Mesenchymal stem cell (in vitro differentiated cells and primary cell): ENCODE measurements at regions not wholly inside any gene's neighbourhood (a gene's known extent, or its start where the extent isn't known, plus 50 kb on each side); places are given as distances from the start of the nearest gene placed in this dataset.

Experiments used
- DNase-seq: peaks from one replicate; pipeline ENCODE4 v3.0.0-alpha.2; 2013
- H2AFZ ChIP-seq: one replicate; pipeline ENCODE4 v1.6.1; 2013; ENCODE audit warnings: low read depth, mild to moderate bottlenecking, control low read depth, inconsistent platforms, low read length, moderate library complexity
- H2AK5ac ChIP-seq: 2 replicates; pipeline ENCODE4 v1.6.1; 2013; ENCODE audit warnings: low read length, moderate library complexity, mild to moderate bottlenecking, inconsistent platforms; ENCODE audit not compliant: severe bottlenecking
- H2BK120ac ChIP-seq: one replicate; pipeline ENCODE4 v1.6.1; 2013; ENCODE audit warnings: low read depth, mild to moderate bottlenecking, inconsistent platforms, low read length, moderate library complexity
- H2BK12ac ChIP-seq, 2 experiments: one replicate each; pipeline ENCODE4 v1.6.1; 2013; ENCODE audit warnings: inconsistent platforms in 2 of 2, low read length in 2 of 2, mild to moderate bottlenecking in 2 of 2, moderate library complexity in 2 of 2, control low read depth in 1 of 2
- H2BK15ac ChIP-seq: one replicate; pipeline ENCODE4 v1.6.1; 2013; ENCODE audit warnings: mild to moderate bottlenecking, low read depth, inconsistent platforms; ENCODE audit not compliant: poor library complexity, severe bottlenecking
- H2BK5ac ChIP-seq: 2 replicates; pipeline ENCODE4 v1.6.1; 2013; ENCODE audit warnings: low read depth, mild to moderate bottlenecking, low read length, control low read depth, inconsistent platforms; ENCODE audit not compliant: poor library complexity, severe bottlenecking
- H3K14ac ChIP-seq, 2 experiments: one replicate each; pipeline ENCODE4 v1.6.1; 2013; ENCODE audit warnings: inconsistent platforms in 2 of 2, low read length in 2 of 2, control low read depth in 1 of 2, mild to moderate bottlenecking in 1 of 2, moderate library complexity in 1 of 2
- H3K18ac ChIP-seq, 2 experiments: one replicate each; pipeline ENCODE4 v1.6.1; 2013; ENCODE audit warnings: inconsistent platforms in 2 of 2, low read length in 2 of 2, control low read depth in 1 of 2, low read depth in 1 of 2, mild to moderate bottlenecking in 1 of 2
- H3K23ac ChIP-seq, 2 experiments: one replicate each; pipeline ENCODE4 v1.6.1; 2013; ENCODE audit warnings: inconsistent platforms in 2 of 2, low read length in 2 of 2, mild to moderate bottlenecking in 2 of 2, moderate library complexity in 2 of 2, control low read depth in 1 of 2
- H3K27ac ChIP-seq: 2 replicates; pipeline ENCODE4 v1.5.1; 2013; ENCODE audit warnings: mild to moderate bottlenecking, moderate library complexity, low read length, control low read depth, inconsistent platforms; ENCODE audit not compliant: poor library complexity, severe bottlenecking
- H3K27me3 ChIP-seq, 2 experiments: 2 replicates each; pipeline versions ENCODE4 v1.6.1 to v1.7.0; 2013; ENCODE audit warnings: low read length in 2 of 2, mild to moderate bottlenecking in 2 of 2, moderate library complexity in 2 of 2, control low read depth in 1 of 2, inconsistent platforms in 1 of 2; ENCODE audit not compliant: control insufficient read depth in 1 of 2, insufficient read depth in 1 of 2
- H3K36me3 ChIP-seq, 2 experiments: 2 replicates each; pipeline versions ENCODE4 v1.6.1 to v1.7.0; 2013; ENCODE audit warnings: low read length in 2 of 2, control low read depth in 1 of 2, inconsistent platforms in 1 of 2, low read depth in 1 of 2, mild to moderate bottlenecking in 1 of 2; ENCODE audit not compliant: insufficient read depth in 2 of 2, control insufficient read depth in 1 of 2
- H3K4ac ChIP-seq, 2 experiments: one replicate each; pipeline ENCODE4 v1.6.1; 2013; ENCODE audit warnings: inconsistent platforms in 2 of 2, low read length in 2 of 2, mild to moderate bottlenecking in 2 of 2, moderate library complexity in 2 of 2, control low read depth in 1 of 2, low read depth in 1 of 2
- H3K4me1 ChIP-seq: 2 replicates; pipeline ENCODE4 v1.6.1; 2013; ENCODE audit warnings: low read depth, low read length, control low read depth; ENCODE audit not compliant: control insufficient read depth, insufficient read depth
- H3K4me2 ChIP-seq: 2 replicates; pipeline ENCODE4 v1.6.1; 2013; ENCODE audit warnings: low read length, mild to moderate bottlenecking, inconsistent platforms; ENCODE audit not compliant: poor library complexity, severe bottlenecking
- H3K4me3 ChIP-seq, 2 experiments: 2 replicates each; pipeline versions ENCODE4 v1.5.1 to v1.7.0; 2013; ENCODE audit warnings: low read length in 2 of 2, mild to moderate bottlenecking in 2 of 2, control low read depth in 1 of 2, low read depth in 1 of 2; ENCODE audit not compliant: insufficient read depth in 1 of 2
- H3K79me1 ChIP-seq: replicated peaks from 2 replicates; pipeline ENCODE4 v1.6.1; 2013; ENCODE audit warnings: mild to moderate bottlenecking, control low read depth, low read length, inconsistent platforms; ENCODE audit not compliant: poor library complexity, severe bottlenecking
- H3K9ac ChIP-seq: 2 replicates; pipeline ENCODE4 v1.7.0; 2013; ENCODE audit warnings: mild to moderate bottlenecking, low read length, moderate library complexity
- H3K9me3 ChIP-seq: 2 replicates; pipeline ENCODE4 v1.7.0; 2013; ENCODE audit warnings: mild to moderate bottlenecking, low read length; ENCODE audit not compliant: control insufficient read depth
- H4K8ac ChIP-seq: one replicate; pipeline ENCODE4 v1.6.1; 2013; ENCODE audit warnings: inconsistent platforms, mild to moderate bottlenecking, low read length, moderate library complexity
- H4K91ac ChIP-seq: one replicate; pipeline ENCODE4 v1.6.1; 2013; ENCODE audit warnings: mild to moderate bottlenecking, low read length, inconsistent platforms
- WGBS: methylation state at CpG from one replicate; pipeline ENCODE4 v1.1.7; 2013; ENCODE audit warnings: mixed read lengths; 5-methylcytosine and 5-hydroxymethylcytosine counted together

DNA sequence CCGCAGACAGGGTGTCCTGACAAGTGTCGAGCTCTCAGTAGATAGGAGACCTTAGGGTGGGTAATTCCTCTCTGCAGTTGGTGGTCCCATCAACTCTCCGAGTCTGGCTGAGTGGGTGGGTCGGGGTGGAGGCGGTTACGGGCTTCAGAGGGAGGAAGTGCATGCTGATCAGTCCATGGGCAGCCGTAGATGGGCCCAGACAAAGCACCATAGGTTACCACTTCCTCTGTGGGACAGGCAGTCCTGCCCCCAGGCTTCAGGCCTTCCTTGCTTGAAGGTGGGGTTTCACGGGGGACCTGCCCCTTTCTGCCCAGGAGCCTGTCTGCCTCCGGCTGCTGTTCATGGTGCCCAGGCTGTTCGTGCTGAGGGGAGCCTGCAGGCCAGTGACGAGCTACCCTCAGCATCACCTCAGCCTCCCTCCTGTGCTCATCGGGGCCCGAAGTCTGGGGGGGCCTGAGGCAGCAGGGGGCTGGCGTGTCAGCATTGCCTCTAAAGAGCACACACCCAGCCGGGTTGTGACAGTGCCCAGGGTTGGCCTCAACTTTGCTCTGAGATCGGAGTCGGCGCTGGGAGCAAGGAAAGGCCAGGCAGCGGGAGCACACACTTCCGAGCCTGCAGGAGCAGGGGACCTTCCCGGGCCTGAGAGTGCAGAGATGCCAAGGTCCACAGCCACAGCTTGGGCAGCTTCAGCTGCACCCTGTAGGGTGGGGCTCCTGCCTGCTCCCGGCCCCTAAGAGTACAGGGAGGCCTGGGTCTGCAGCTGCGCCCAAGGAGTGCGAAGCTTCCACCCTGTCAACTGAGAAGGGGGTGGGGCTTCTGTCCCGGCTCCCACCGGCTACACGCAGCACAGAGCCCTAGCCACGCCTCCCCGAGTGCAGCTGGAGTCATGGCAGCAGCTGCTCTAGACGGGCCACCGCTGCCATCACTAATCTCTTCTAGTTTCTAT is 225.4 kb upstream of the NRIP1 start:
- 80% methylated on average over 31 of the region's 31 CpGs for WGBS
- no peak overlapping the region for H4K8ac ChIP-seq
- H3K36me3 ChIP-seq: no peaks in the 10 kb centered on the region
- H2BK12ac ChIP-seq: no peak overlapping the region
- no peak for DNase-seq
- H3K4me2 ChIP-seq: no peak overlapping the region
- H3K23ac ChIP-seq: no peak overlapping the region
- no peaks in the 10 kb centered on the region for H3K9me3 ChIP-seq
- peak overlapping the region in 1 of 2 experiments; percentile 8 for H3K14ac ChIP-seq
- no peak overlapping the region for H2AK5ac ChIP-seq
- no peak overlapping the region for H3K27ac ChIP-seq
- no peak overlapping the region for H4K91ac ChIP-seq
- H2AFZ ChIP-seq: no peak overlapping the region
- H2BK5ac ChIP-seq: no peak overlapping the region
- no peak overlapping the region for H2BK120ac ChIP-seq
- no peak overlapping the region for H3K18ac ChIP-seq
- H3K79me1 ChIP-seq: no peaks in the 10 kb centered on the region
- peak overlapping the region; percentile 70 for H2BK15ac ChIP-seq
- no peak overlapping the region for H3K4me3 ChIP-seq
- H3K27me3 ChIP-seq: no peaks in the 10 kb centered on the region
- no peak overlapping the region for H3K9ac ChIP-seq
- no peaks in the 10 kb centered on the region for H3K4me1 ChIP-seq
- H3K4ac ChIP-seq: no peak overlapping the region

DNA sequence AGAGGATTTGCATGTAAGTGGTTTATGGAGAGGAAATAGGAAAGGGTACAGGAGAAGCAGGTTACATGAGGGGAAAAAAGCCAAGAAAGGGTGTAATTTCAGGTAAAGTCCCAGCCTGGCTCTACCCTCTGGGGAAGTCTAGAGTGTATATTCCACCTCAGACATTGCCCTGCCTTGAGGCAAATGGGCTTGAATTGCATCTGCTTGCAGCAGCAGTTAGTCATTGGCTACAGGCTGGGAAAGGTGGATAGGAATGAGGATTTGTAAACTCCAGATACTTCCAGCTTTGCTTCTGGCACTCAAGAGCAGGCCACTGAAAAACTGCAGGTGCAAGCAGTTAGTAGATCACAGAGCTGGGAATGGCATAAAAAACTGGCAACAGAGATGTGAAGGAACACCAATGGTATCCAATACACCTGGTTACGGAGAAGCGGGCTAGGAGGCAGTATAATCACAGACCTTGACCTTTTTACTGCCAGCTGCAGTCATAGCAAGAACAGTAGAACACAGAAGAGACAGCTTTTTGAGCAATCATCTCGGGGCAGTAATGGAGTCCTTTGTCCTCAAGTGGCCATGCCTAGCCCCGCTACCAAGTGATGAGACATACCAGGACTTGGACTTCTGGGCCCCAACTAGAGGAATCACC is 226.9 kb upstream of the NRIP1 start:
- H4K8ac ChIP-seq: no peak overlapping the region

DNA sequence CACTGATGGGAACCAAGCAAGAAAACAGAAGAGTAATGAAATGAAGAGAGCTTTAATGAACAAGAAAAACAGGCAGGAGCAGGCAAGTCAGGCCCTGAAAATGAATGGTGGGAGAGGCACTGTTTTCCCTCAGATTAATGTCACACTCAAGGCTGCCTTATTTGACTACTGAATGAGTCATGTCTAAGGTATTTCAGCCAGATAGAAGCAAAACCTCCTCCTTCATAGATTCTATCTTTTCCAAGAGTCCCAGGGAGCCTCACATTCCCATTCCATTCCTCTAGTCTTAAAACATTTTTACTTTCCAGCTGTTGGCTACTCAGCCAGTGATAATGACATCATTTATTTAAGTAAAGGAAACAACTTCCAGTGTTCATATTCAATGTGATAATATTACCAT is 228.4 kb upstream of the NRIP1 start:
- Histone ChIP-seq H3K4me3 (no peak overlapping the region), H2BK5ac (no peak overlapping the region), H3K4me2 (no peak overlapping the region), H2BK12ac (no peak overlapping the region), H3K14ac (no peak overlapping the region), H2BK120ac (no peak overlapping the region), H2AFZ (no peak overlapping the region), H3K18ac (no peak overlapping the region), H3K23ac (no peak overlapping the region), H4K91ac (no peak overlapping the region), H3K36me3 (no peaks in the 10 kb centered on the region), H3K4me1 (no peaks in the 10 kb centered on the region), H2BK15ac (no peak overlapping the region), H2AK5ac (no peak overlapping the region), H3K4ac (no peak overlapping the region), H4K8ac (no peak overlapping the region), H3K27ac (peak overlapping the region; percentile 86), H3K27me3 (no peaks in the 10 kb centered on the region), H3K9ac (no peak overlapping the region), H3K79me1 (no peaks in the 10 kb centered on the region), H3K9me3 (no peaks in the 10 kb centered on the region)
- DNase-seq: peak; percentile 86

More for the DNA sequence above, 226.9 kb upstream of the NRIP1 start:
- 94% methylated on average over 4 of the region's 4 CpGs for WGBS
- no peaks in the 10 kb centered on the region for H3K79me1 ChIP-seq
- H3K9me3 ChIP-seq: no peaks in the 10 kb centered on the region
- H3K4me1 ChIP-seq: no peaks in the 10 kb centered on the region
- no peak overlapping the region for H2BK5ac ChIP-seq
- H3K23ac ChIP-seq: no peak overlapping the region
- peak overlapping the region; percentile 67 for H2AK5ac ChIP-seq
- no peak overlapping the region for H3K18ac ChIP-seq
- H4K91ac ChIP-seq: no peak overlapping the region
- no peak overlapping the region for H2BK15ac ChIP-seq
- H3K14ac ChIP-seq: no peak overlapping the region
- no peaks in the 10 kb centered on the region for H3K36me3 ChIP-seq
- no peaks in the 10 kb centered on the region for H3K27me3 ChIP-seq
- no peak overlapping the region for H3K4me2 ChIP-seq
- H3K9ac ChIP-seq: no peak overlapping the region
- no peak overlapping the region for H2AFZ ChIP-seq
- DNase-seq: no peak
- no peak overlapping the region for H2BK120ac ChIP-seq
- H3K27ac ChIP-seq: no peak overlapping the region
- H3K4me3 ChIP-seq: no peak overlapping the region
- H2BK12ac ChIP-seq: peak overlapping the region in 1 of 2 experiments; percentile 18
- no peak overlapping the region for H3K4ac ChIP-seq

DNA sequence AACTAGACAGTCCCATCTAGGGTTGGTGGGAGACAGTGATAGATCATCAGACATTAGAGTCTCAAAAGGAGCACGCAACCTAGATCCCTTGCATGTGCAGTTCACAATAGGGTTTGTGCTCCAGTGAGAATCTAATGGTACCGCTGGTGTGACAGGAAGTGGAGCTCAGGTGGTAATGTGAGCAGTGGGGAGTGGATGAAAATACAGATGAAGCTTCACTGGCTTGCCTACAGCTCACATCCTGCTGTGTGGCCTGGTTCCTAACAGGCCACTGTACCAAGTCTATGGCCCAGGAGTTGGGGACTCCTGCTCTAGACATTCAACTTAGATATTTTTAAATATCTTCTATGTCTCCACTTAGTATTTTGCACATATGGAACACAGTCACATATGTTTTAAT is 231.1 kb upstream of the NRIP1 start:
- no peak for DNase-seq
- Histone ChIP-seq H3K27me3 (no peaks in the 10 kb centered on the region), H3K79me1 (no peaks in the 10 kb centered on the region), H3K36me3 (no peaks in the 10 kb centered on the region), H2BK15ac (no peak overlapping the region), H3K4me3 (no peak overlapping the region), H2BK12ac (no peak overlapping the region), H2BK120ac (no peak overlapping the region), H3K27ac (no peak overlapping the region), H3K18ac (no peak overlapping the region), H2AK5ac (no peak overlapping the region), H3K4ac (no peak overlapping the region), H2BK5ac (no peak overlapping the region), H3K9me3 (no peaks in the 10 kb centered on the region), H2AFZ (no peak overlapping the region), H3K4me2 (no peak overlapping the region), H4K8ac (no peak overlapping the region), H3K9ac (no peak overlapping the region), H3K14ac (no peak overlapping the region), H4K91ac (no peak overlapping the region), H3K23ac (no peak overlapping the region), H3K4me1 (no peaks in the 10 kb centered on the region)
- WGBS: 91% methylated on average over 2 of the region's 2 CpGs
